ENCODE measurements at regions not wholly inside any gene's neighbourhood (a gene's known extent, or its start where the extent isn't known, plus 50 kb on each side); places are given as distances from the start of the nearest gene placed in this dataset.

- ChIA-PET POLR2A (no interaction called here), CTCF (no interaction called here)
- H3K9me3 ChIP-seq = no peaks in the 10 kb centered on the region
- no peaks in the 10 kb centered on the region for H3F3A ChIP-seq (replicated peaks; ENCODE audit: insufficient read depth)
- no peaks in the 10 kb centered on the region for H3K36me3 ChIP-seq (replicated peaks in 1 of 2; ENCODE audit: control insufficient read depth in 1 of 2, insufficient read depth in 2 of 2, low read length in 1 of 2)
- no peaks in the 10 kb centered on the region for H4K20me1 ChIP-seq (ENCODE audit: insufficient read depth)
- no peak overlapping the region for H3K9ac ChIP-seq
- no peaks in the 10 kb centered on the region for H3K79me2 ChIP-seq (ENCODE audit: insufficient read depth)
- no peaks in the 10 kb centered on the region for H3K4me1 ChIP-seq (ENCODE audit: control insufficient read depth in 1 of 2, insufficient read depth in 2 of 2, low read depth in 1 of 2, low read length in 1 of 2)
- TF ChIP-seq TEAD4 (IDR thresholded peaks at IDR 0.05; ENCODE audit: borderline replicate concordance, insufficient read depth) (no peak), NFIC (IDR thresholded peaks at IDR 0.05; ENCODE audit: borderline replicate concordance) (no peak), RFX5 (IDR thresholded peaks at IDR 0.05; ENCODE audit: low read length) (no peak), TAF1 (IDR thresholded peaks at IDR 0.05; ENCODE audit: borderline replicate concordance, low read depth, low read length) (no peak), FOXJ3 (CRISPR knock-in tag; IDR thresholded peaks at IDR 0.05) (no peak), REST (IDR thresholded peaks at IDR 0.05; ENCODE audit: low read depth, low read length) (no peak), MEF2A (IDR thresholded peaks at IDR 0.05; ENCODE audit: borderline replicate concordance, low read depth) (no peak), RXRA (IDR thresholded peaks at IDR 0.05; ENCODE audit: borderline replicate concordance, low read depth) (no peak), SIN3A (IDR thresholded peaks at IDR 0.05; ENCODE audit: borderline replicate concordance, low read depth, low read length) (no peak)
- DNase-seq = no peak
- H3K9me2 ChIP-seq = no peaks in the 10 kb centered on the region
- H3K27ac ChIP-seq (ENCODE audit: low read depth in 2 of 2, low read length in 1 of 2) = no peak overlapping the region
- no peaks in the 10 kb centered on the region for H3K27me3 ChIP-seq (ENCODE audit: insufficient read depth)
- H2AFZ ChIP-seq (ENCODE audit: low read depth) = no peak overlapping the region
- H3K4me3 ChIP-seq (ENCODE audit: low read depth in 2 of 2, low read length in 1 of 2) = no peak overlapping the region
- no peak overlapping the region for H3K4me2 ChIP-seq
Measured at GRCh38 chr2:183476490-183476889, 352.2 kb downstream of the NUP35 start.

- no peak for DNase-seq
- Histone ChIP-seq H3K36me3 (replicated peaks in 1 of 2; ENCODE audit: control insufficient read depth in 1 of 2, insufficient read depth in 2 of 2, low read length in 1 of 2) (no peaks in the 10 kb centered on the region), H3F3A (replicated peaks; ENCODE audit: insufficient read depth) (no peaks in the 10 kb centered on the region), H3K4me3 (ENCODE audit: low read depth in 2 of 2, low read length in 1 of 2) (no peak overlapping the region), H3K9me2 (no peaks in the 10 kb centered on the region), H3K4me1 (ENCODE audit: control insufficient read depth in 1 of 2, insufficient read depth in 2 of 2, low read depth in 1 of 2, low read length in 1 of 2) (no peaks in the 10 kb centered on the region), H4K20me1 (ENCODE audit: insufficient read depth) (no peaks in the 10 kb centered on the region), H3K9ac (no peak overlapping the region), H3K79me2 (ENCODE audit: insufficient read depth) (no peaks in the 10 kb centered on the region), H3K27ac (ENCODE audit: low read depth in 2 of 2, low read length in 1 of 2) (no peak overlapping the region), H3K9me3 (no peaks in the 10 kb centered on the region), H2AFZ (ENCODE audit: low read depth) (no peak overlapping the region), H3K4me2 (no peak overlapping the region), H3K27me3 (ENCODE audit: insufficient read depth) (no peaks in the 10 kb centered on the region)
- CTCF ChIA-PET = no interaction called here
- POLR2A ChIA-PET = no interaction called here
- 23% methylated on average over 2 of the region's 2 CpGs for WGBS (ENCODE audit: low lambda C conversion rate)
- TF ChIP-seq MXI1 (IDR thresholded peaks at IDR 0.05; ENCODE audit: low read depth, low read length) (no peak), NFIC (IDR thresholded peaks at IDR 0.05; ENCODE audit: borderline replicate concordance) (no peak), USF1 (IDR thresholded peaks at IDR 0.05; ENCODE audit: borderline replicate concordance, low read depth) (no peak), MEF2A (IDR thresholded peaks at IDR 0.05; ENCODE audit: borderline replicate concordance, low read depth) (no peak), SIN3A (IDR thresholded peaks at IDR 0.05; ENCODE audit: borderline replicate concordance, low read depth, low read length) (no peak), RXRA (IDR thresholded peaks at IDR 0.05; ENCODE audit: borderline replicate concordance, low read depth) (no peak), REST (IDR thresholded peaks at IDR 0.05; ENCODE audit: low read depth, low read length) (no peak)
- TF ChIP-seq, protein P1, sequence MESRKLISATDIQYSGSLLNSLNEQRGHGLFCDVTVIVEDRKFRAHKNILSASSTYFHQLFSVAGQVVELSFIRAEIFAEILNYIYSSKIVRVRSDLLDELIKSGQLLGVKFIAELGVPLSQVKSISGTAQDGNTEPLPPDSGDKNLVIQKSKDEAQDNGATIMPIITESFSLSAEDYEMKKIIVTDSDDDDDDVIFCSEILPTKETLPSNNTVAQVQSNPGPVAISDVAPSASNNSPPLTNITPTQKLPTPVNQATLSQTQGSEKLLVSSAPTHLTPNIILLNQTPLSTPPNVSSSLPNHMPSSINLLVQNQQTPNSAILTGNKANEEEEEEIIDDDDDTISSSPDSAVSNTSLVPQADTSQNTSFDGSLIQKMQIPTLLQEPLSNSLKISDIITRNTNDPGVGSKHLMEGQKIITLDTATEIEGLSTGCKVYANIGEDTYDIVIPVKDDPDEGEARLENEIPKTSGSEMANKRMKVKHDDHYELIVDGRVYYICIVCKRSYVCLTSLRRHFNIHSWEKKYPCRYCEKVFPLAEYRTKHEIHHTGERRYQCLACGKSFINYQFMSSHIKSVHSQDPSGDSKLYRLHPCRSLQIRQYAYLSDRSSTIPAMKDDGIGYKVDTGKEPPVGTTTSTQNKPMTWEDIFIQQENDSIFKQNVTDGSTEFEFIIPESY (IDR thresholded peaks at IDR 0.05; ENCODE audit: borderline replicate concordance, low read depth) = no peak
- TF ChIP-seq, protein P2, sequence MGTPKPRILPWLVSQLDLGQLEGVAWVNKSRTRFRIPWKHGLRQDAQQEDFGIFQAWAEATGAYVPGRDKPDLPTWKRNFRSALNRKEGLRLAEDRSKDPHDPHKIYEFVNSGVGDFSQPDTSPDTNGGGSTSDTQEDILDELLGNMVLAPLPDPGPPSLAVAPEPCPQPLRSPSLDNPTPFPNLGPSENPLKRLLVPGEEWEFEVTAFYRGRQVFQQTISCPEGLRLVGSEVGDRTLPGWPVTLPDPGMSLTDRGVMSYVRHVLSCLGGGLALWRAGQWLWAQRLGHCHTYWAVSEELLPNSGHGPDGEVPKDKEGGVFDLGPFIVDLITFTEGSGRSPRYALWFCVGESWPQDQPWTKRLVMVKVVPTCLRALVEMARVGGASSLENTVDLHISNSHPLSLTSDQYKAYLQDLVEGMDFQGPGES (IDR thresholded peaks at IDR 0.05; ENCODE audit: low read depth, low read length) = no peak
Measured at GRCh38 chr2:183477296-183477695, 353.1 kb downstream of the NUP35 start.

Data from SK-N-SH (cell line).